ENCODE measurements at regions not wholly inside any gene's neighbourhood (a gene's known extent, or its start where the extent isn't known, plus 50 kb on each side); places are given as distances from the start of the nearest gene placed in this dataset.

DNA sequence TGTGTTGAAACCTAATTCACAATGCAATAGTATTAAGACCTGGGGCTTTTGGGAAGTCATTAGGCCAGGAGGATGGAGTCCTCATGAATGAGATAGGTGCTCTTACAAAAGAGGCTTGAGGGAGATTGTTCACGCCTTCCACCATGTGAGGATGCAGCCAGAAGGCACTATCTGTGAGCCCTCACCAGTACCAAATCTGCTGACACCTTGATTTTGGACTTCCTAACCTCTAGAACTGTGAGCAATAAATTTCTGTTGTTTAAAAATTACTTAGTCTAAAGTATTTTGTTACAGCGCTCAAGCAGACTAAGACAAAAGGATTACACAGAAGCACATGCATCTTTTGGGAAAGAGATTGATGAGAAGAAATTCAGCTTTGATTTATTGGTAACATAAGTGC is 232.9 kb upstream of the NR4A3 start:
- no peak for DNase-seq (ENCODE audit: low spot score)

DNA sequence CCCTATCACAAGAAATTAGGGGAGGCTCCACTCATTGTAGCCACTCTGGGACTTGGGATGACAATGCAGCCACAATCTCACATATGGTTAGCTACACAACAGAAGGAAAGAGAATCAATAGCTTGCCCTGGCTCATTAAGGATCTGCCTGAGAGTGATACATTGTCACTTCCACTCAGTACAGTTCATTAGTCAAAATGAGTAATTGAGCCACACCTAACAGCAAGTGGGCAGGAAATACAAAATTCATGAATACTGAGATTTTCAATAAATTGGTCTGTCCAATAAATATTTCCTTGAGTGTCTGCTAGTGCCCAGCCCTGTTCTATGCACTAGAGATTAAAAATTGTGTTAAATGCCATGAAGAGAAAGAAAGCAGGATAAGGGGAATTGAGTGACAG is 231.3 kb upstream of the NR4A3 start:
- no peak for DNase-seq (ENCODE audit: low spot score)

GRCh38 chr9:99590840-99591239 is 230.8 kb upstream of the NR4A3 start:
- DNase-seq (ENCODE audit: low spot score), result no peak

- DNase-seq (ENCODE audit: low spot score), result no peak
Observed at GRCh38 chr9:99591770-99592169, 229.9 kb upstream of the NR4A3 start.

- DNase-seq (ENCODE audit: low spot score), result no peak
Observed at GRCh38 chr9:99592834-99593574, 228.7 kb upstream of the NR4A3 start.

GRCh38 chr9:99593610-99594009 is 228.1 kb upstream of the NR4A3 start:
- no peak for DNase-seq (ENCODE audit: low spot score)

DNA sequence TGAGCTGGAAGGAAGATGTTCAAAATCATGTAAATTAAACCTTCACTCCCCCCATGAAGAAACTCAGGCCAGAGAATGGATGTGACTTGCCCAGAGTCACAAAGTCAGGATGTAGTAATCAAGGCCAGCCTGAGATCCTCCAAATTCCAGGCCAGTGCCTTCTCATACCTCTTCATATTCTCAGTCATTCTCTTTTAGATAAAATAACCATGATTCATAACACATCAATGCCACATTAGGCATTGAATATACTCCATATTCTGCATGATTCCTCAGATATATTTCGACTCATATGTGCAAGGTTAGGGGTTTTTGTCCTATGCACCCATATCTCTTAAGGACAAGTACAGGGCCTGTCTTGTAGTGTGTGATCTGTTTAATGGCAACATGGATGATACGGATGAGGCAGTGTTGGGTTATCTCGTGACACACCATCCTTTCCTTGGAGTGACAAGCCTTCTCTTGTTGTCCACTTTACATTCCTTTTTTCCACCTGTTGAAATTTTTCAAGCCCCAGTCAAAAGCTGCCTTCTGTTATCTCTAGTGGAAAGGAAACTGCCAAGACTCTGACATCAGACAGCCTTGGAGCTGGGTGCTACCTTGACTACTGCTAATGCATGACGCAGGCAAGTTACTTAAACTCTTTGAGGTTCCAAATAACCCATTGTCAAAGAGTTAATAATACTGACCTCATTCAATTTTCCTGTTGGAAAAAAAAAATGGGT is 227.5 kb upstream of the NR4A3 start:
- no peak for DNase-seq (ENCODE audit: low spot score)

DNA sequence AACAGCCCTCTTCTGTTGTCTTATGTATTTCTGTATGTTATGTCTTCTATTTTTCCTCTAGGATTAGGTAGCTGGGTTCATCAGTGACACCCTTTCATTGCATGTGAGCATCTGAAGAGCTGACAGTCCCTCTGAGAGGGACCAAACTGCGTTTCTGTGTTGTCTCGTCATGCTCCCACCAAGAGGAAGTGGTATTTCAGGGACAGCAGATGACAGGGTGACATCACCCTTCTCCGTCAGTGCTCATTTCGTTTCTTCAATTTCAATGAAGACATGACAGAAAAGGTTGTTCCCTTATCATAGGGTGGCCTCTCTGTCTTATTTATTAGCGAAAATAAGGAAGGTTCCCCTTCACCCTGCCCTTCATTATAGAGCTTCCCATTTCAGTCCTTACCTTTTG is 225.9 kb upstream of the NR4A3 start:
- peak; percentile 7 for DNase-seq (ENCODE audit: low spot score)

DNA sequence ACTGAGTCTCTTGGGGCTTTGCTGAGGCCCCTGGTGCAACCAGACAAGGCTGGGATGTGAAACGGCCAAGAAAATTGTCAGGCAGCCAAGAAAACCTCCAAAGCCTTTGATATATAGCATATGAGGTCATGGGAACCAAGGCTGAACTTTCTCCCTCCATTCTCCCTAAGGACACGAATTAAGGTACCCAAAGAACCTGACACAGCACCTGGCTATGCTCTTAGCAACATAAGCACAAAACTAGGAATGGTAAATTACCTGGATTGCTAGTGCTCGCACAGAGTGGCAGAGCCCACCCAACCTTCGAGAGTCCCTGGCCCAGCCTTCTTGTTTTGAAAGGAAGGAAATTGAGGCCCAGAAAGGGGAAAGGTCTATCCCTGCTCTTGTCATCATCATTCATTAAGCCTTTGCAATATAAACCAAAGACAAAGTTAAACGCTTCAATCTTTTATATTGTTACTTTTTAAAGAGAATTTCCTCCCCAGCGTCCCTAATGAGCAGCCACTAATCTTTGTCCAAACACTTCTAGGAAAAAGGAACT is 220.0 kb upstream of the NR4A3 start:
- no peak for DNase-seq (ENCODE audit: low spot score)

DNA sequence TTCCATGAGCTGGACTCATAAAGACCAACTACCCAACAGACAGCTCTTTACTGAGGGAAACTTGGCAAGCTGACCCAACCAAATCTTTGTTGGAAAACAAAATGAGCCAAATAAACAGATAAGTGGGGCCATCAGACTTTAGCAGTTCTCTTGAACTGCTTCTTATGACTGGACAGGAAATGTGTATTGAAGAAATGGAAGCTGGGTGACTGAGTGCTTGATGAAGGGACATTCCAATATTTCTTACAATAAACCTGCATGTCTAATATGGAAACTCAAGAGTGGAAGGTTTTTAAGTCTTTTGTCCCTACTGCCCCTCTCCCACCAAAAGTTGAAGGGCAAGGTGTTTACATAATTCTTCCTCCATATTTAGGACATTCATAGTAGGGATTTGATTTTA is 218.8 kb upstream of the NR4A3 start:
- no peak for DNase-seq (ENCODE audit: low spot score)

DNA sequence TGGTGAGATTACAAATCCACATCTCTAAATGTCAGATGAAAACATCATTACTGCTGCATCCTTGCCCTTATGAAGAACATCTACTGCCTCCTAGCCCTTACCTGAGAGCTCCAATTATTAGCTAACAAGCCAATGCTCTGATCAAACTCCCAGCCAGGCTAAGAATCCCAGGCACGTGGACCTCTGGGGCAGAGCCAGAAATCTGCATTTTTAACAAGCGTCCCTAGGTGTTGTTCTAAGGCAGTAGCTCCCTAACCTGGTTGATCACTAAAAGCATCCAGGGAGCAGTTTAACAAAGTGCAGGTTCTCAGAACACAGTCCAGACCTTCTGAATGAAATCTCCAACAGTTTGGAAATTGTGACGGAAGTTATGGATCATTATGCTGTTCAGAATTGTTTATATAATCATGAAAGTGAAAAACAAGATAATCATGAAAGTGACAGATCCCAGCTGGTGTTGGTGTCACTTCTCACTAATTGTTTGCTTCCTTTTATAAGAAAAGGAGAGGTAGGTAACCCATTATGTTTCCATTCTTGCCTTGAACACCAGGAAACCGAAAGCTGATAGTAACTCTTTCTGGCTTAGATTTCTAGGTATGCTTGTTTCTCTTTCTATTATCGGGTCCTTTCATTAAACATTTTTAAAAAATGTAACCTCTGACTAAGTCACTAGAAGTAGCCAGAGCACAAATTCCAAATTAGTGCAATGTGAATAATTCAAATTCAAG is 216.5 kb upstream of the NR4A3 start:
- no peak for DNase-seq (ENCODE audit: low spot score)

DNA sequence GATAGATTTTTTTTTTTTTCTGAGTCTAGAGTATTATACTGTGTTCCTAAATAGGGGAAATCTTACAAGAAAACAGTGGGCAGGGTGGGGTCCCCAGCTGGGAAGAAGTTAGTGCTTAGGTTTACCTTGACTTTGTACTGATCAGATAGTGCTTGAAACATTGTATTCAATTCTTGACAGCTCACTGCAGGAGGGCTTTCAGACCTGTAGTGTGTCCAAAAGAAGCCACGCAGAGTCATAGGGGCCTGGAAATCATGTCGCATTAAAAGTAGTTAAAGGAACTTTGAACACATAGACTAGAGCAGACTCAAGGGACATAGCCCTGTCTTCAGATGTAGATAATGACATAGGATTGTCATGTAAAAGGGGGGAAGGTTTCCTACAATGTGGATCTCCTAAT is 215.4 kb upstream of the NR4A3 start:
- no peak for DNase-seq (ENCODE audit: low spot score)

DNA sequence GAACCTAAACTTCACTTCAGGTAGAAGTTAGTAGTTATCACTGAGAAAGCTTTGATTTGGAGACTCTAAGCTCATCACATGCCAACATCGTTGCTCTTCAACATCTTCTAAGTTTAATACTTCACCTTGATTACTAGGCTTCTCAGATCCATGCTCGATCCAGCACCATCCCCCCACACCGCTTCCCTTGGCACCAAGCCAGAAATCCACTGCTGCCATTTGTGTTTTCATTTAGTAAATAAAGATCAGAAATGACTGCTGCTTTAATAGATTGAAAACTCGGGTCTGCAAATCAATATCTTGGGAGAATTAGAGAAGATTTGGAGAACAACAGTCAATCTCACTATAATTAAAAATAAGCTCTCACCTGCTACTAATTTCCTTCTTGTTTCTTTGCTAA is 214.7 kb upstream of the NR4A3 start:
- DNase-seq (ENCODE audit: low spot score), result no peak

DNA sequence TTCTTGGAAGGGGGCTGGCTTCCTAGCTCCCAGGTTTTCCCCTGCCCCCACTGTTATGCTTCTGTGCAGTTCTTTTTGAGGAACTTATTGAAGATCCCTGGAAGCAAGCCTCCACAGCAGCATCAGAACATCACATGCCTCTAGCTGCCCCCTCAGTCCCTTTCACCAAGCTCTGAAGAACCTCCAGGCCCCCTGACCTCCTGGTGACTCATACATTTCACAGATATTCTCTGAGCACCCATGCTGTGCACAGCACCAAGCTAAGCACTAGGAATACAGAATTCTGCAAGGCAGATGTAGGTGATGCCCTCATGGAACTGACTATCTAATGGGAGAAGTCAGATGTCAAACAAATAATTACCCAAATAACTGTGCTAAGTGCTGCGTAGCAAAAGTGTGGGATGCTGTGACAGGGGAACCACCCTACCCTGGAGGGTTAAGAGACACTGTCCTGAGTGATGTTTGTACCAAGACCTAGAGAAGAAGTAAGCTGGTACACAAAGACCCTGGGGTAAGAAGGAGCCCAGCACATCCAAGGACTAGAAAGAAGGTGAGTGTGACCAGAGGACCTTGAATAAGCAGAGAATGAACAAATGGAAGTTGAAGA is 213.7 kb upstream of the NR4A3 start:
- DNase-seq (ENCODE audit: low spot score), result no peak

DNA sequence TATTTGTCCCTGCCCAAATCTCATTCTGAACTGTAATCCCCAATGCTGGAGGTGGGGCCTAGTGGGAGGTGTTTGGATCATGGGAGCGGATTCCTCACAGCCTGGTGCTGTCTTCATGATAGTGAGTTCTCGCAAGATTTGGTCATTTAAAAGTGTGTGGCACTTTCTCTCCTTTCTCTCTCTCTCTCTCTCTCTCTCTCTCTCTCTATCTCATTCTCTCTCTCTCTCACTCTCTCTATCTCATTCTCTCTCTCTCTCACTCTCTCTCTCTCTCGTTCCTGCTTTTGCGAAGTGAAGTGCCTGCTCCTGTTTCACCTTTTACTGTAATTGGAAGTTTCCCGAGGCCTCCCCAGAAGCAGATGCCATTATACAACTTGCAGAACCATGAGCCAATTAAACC is 207.3 kb upstream of the NR4A3 start:
- no peak for DNase-seq (ENCODE audit: low spot score)

GRCh38 chr9:99621040-99621439 is 200.6 kb upstream of the NR4A3 start:
- DNase-seq (ENCODE audit: low spot score), result no peak

- no peak for DNase-seq (ENCODE audit: low spot score)
Observed at GRCh38 chr9:99622679-99623078, 199.0 kb upstream of the NR4A3 start.

DNA sequence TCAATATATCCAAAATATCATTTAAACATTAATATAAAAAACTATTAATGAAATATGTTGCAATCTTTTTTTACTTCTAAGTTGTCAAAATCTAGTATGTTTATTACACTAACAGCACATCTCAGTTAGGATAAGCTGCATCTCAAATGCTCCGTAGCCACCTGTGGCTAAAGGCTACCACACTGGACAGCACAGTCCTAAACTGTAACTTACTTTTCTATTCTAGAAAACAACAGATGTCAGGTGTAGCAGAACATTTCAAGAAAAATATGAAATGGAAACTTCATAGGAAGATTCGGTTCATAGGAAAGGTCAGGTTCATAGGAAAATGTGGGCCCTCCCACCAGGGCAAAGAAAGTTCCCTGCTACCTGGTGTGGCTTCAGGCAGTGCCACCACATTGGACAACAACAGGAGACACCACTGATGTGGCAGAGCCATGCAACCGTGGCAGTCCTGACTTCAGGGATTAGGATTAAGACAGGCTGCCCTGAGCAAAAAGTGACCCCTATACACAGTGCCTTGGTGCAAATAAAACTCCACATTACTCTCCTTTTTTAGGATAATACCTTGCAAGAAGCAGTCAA is 197.8 kb upstream of the NR4A3 start:
- DNase-seq (ENCODE audit: low spot score), result no peak

- DNase-seq (ENCODE audit: low spot score), result no peak
Observed at GRCh38 chr9:99624499-99625233, 197.0 kb upstream of the NR4A3 start.

DNA sequence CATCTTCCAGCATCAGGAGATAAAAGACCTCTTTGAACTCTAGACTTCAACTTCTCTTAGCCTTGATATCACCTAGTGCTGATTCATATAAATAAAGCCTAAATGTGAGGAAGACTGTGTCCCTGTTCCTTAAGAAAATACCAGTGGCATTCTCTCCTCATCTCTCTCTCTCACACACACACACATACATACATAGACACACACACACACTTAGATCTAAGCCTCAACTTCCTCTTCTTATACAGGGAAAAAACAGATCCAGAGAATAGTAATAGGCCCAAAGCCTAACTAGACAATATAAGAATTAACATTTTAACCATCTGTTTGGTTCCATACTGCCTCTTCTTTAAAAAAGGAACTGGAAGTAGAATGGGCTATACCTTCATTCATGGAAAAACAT is 195.3 kb upstream of the NR4A3 start:
- no peak for DNase-seq (ENCODE audit: low spot score)

DNA sequence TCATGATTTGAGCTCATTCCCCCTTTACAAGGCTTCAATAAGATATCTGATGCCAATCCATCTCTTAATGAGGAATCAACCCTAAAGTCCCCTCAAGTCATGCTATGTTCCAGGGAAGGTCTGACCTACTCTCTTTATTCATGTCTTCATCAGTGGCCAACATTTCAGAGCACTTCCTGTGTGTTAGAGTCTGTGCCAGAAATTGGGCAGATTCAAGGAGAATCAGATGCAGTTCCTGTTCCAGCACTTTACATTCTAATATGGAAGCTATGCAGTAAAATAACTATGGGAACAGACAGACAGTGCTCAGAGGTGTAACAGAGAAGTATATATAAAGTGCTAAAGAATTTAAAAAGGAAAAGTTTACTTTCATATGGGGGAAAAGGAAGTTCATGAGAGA is 193.4 kb upstream of the NR4A3 start:
- no peak for DNase-seq (ENCODE audit: low spot score)

All from activated CD4-positive, alpha-beta T cell treated with anti-CD3 and anti-CD28 coated beads, Interleukin-2, Interleukin-4, amounts not matched to agents 100 ng/mL and 50 ng/mL, durations not matched to agents 16 hours and 8 hours (primary cell).